Calu3 (cell line): ENCODE measurements at regions not wholly inside any gene's neighbourhood (a gene's known extent, or its start where the extent isn't known, plus 50 kb on each side); places are given as distances from the start of the nearest gene placed in this dataset.
A peak's percentile ranks its signal among the peaks of the same experiment; 100 is the strongest.

Experiments used
- BruUV-seq: library from RNA; stranded (reverse); fragments of 400-500 nt; replicated peaks from 2 replicates; lab custom pipeline; 2021; lab: Mats Ljungman, UMichigan
- CTCF ChIA-PET: fragments of 300-600 bp; sonication (Branson Sonifier 250); formaldehyde crosslinking; loops from one replicate; lab custom pipeline; 2022; ENCODE audit warnings: antibody characterized with exemption; lab: Charles Lee
- DNase-seq: peaks from one replicate; pipeline ENCODE4 v3.0.0; 2022
- H3K27ac Mint-ChIP-seq: one replicate; pipeline ENCODE4 v1.8.0; 2022; ENCODE audit warnings: mixed read lengths; ENCODE audit not compliant: unreplicated experiment
- H3K27me3 Mint-ChIP-seq: one replicate; pipeline ENCODE4 v1.8.0; 2022; ENCODE audit warnings: mixed read lengths; ENCODE audit not compliant: unreplicated experiment
- H3K36me3 Mint-ChIP-seq: one replicate; pipeline ENCODE4 v1.8.0; 2022; ENCODE audit warnings: mild to moderate bottlenecking, moderate library complexity, mixed read lengths; ENCODE audit not compliant: insufficient read depth, unreplicated experiment
- H3K4me1 Mint-ChIP-seq: one replicate; pipeline ENCODE4 v1.8.0; 2022; ENCODE audit warnings: mild to moderate bottlenecking, low read depth, mixed read lengths; ENCODE audit not compliant: unreplicated experiment
- H3K4me3 Mint-ChIP-seq: one replicate; pipeline ENCODE4 v1.8.0; 2022; ENCODE audit warnings: mild to moderate bottlenecking, low read depth, moderate library complexity, mixed read lengths; ENCODE audit not compliant: unreplicated experiment
- H3K9me3 Mint-ChIP-seq: one replicate; pipeline ENCODE4 v1.8.0; 2022; ENCODE audit warnings: low read depth, mixed read lengths; ENCODE audit not compliant: unreplicated experiment
- CTCF ChIP-seq: fragments of 200-600 bp; IDR thresholded peaks from one replicate; pipeline ENCODE4 v1.8.0; 2022; ENCODE audit warnings: antibody characterized with exemption; ENCODE audit not compliant: unreplicated experiment
- intact Hi-C: fragments of 100-400 bp; cut with micrococcal nuclease; formaldehyde crosslinking; loops from one replicate; pipeline ENCODE4 v1.10.0; 2022; ENCODE audit not compliant: unreplicated experiment

GRCh38 chrX:133159205-133159604 is 58.9 kb downstream of the TFDP3 start:
- Mint-ChIP-seq H3K4me1 (no peaks in the 10 kb centered on the region), H3K4me3 (no peak overlapping the region), H3K27ac (no peak overlapping the region), H3K36me3 (no peaks in the 10 kb centered on the region), H3K9me3 (peaks cover 9% of the 10 kb centered on the region), H3K27me3 (no peaks in the 10 kb centered on the region)
- CTCF ChIA-PET: no interaction called here
- BruUV-seq: no TSS peak
- no peak for DNase-seq
- intact Hi-C loops: no loop called here
- TF ChIP-seq CTCF: no peak

- no TSS peak for BruUV-seq
- TF ChIP-seq CTCF: no peak
- H3K9me3 Mint-ChIP-seq: peaks cover 2% of the 10 kb centered on the region
- no peak overlapping the region for H3K4me3 Mint-ChIP-seq
- CTCF ChIA-PET: no interaction called here
- H3K27ac Mint-ChIP-seq: peak overlapping the region; percentile 85
- intact Hi-C loops: loop anchor here (5.0 kb wide), 2 partner anchors 64 to 99 kb away; no protein-coding TSS in a partner anchor
- H3K4me1 Mint-ChIP-seq: peaks cover 20% of the 10 kb centered on the region
- peak; percentile 65 for DNase-seq
- no peaks in the 10 kb centered on the region for H3K27me3 Mint-ChIP-seq
- H3K36me3 Mint-ChIP-seq: no peaks in the 10 kb centered on the region
These were observed 54.4 kb upstream of the USP26 start for GRCh38 chrX:133151336-133151735.

- BruUV-seq: no TSS peak
- no peak for TF ChIP-seq CTCF
- Mint-ChIP-seq H3K36me3 (no peaks in the 10 kb centered on the region), H3K27ac (peak overlapping the region; percentile 85), H3K4me3 (no peak overlapping the region), H3K27me3 (no peaks in the 10 kb centered on the region), H3K9me3 (peaks cover 2% of the 10 kb centered on the region), H3K4me1 (peaks cover 20% of the 10 kb centered on the region)
- DNase-seq: no peak
- CTCF ChIA-PET: no interaction called here
- intact Hi-C loops: loop anchor here (5.0 kb wide), 2 partner anchors 63 to 98 kb away; no protein-coding TSS in a partner anchor
These were observed 53.8 kb upstream of the USP26 start for GRCh38 chrX:133150730-133151129.
